ENCODE measurements at regions not wholly inside any gene's neighbourhood (a gene's known extent, or its start where the extent isn't known, plus 50 kb on each side); places are given as distances from the start of the nearest gene placed in this dataset.

DNA sequence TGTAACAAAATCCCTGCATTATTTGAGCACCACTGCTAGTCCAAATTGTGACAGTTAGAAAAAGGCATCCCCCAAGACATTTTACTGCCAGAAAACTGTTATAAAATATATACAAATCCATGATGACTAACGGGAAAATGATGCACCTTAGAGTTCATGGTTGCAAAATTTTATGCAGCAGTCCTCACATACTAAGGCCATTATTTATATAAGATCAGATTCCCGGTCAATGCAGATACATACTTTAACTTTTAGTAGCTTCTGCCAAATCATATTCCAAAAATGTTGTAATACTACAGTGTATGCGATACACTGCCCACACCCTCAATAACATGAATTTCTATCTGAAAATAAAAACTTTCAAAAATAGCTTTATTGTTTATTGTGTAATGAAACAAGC is 239.9 kb upstream of the ZNF32 start:
- TF ChIP-seq POLR2A (IDR thresholded peaks at IDR 0.05; ENCODE audit: low read depth, low read length) (no peak), TAF1 (IDR thresholded peaks at IDR 0.05; ENCODE audit: borderline replicate concordance, low read depth, low read length) (no peak), POLR2AphosphoS5 (IDR thresholded peaks at IDR 0.05; ENCODE audit: low read depth, low read length) (no peak)

All from GM12892 (cell line).